Keratinocyte (primary cell): ENCODE measurements at regions not wholly inside any gene's neighbourhood (a gene's known extent, or its start where the extent isn't known, plus 50 kb on each side); places are given as distances from the start of the nearest gene placed in this dataset.

Experiments
- DNase-seq: peaks from one replicate; pipeline ENCODE4 v3.0.0-alpha.2; 2011; ENCODE audit warnings: low read depth, missing footprints, low spot score
- FAIRE-seq: peaks from 2 replicates; lab custom pipeline; 2011; peaks lifted over from hg19 to GRCh38; lab: Jason Lieb, UNC
- H2AFZ ChIP-seq: 2 replicates; pipeline ENCODE4 v1.6.0; 2012; ENCODE audit warnings: low read length, control low read depth, inconsistent platforms; ENCODE audit not compliant: control insufficient read depth
- H3K27ac ChIP-seq: 2 replicates; pipeline ENCODE4 v1.5.1; 2011; ENCODE audit warnings: low read length; ENCODE audit not compliant: control insufficient read depth, insufficient read depth
- H3K27me3 ChIP-seq: 3 replicates; pipeline ENCODE4 v1.6.0; 2011; ENCODE audit warnings: low read length; ENCODE audit not compliant: control insufficient read depth, insufficient read depth; ENCODE audit errors: extremely low read depth
- H3K36me3 ChIP-seq, 2 experiments: 2 replicates in 1 of 2; 3 replicates in 1 of 2; pipeline ENCODE4 v1.5.1; 2011; ENCODE audit warnings: low read length in 2 of 2, mild to moderate bottlenecking in 1 of 2; ENCODE audit not compliant: control insufficient read depth in 2 of 2, insufficient read depth in 2 of 2; ENCODE audit errors: extremely low read depth in 1 of 2
- H3K4me1 ChIP-seq: 3 replicates; pipeline ENCODE4 v1.5.1; 2011; ENCODE audit warnings: low read length; ENCODE audit not compliant: control insufficient read depth, insufficient read depth; ENCODE audit errors: extremely low read depth
- H3K4me2 ChIP-seq: 3 replicates; pipeline ENCODE4 v1.6.0; 2011; ENCODE audit warnings: low read depth, low read length; ENCODE audit not compliant: control insufficient read depth, insufficient read depth; ENCODE audit errors: extremely low read depth
- H3K4me3 ChIP-seq, 3 experiments: fragments of 200-600 bp in 1 of 3; sonication (generic) in 1 of 3; 2 replicates in 2 of 3; 3 replicates in 1 of 3; pipeline ENCODE4 v1.5.1; 2011 to 2016; ENCODE audit warnings: low read length in 3 of 3, mild to moderate bottlenecking in 3 of 3, control low read depth in 2 of 3, inconsistent platforms in 1 of 3, low read depth in 1 of 3, mixed read lengths in 1 of 3, mixed run types in 1 of 3, moderate library complexity in 1 of 3; ENCODE audit not compliant: control insufficient read depth in 2 of 3, insufficient read depth in 2 of 3; ENCODE audit errors: extremely low read depth in 1 of 3
- H3K79me2 ChIP-seq: 2 replicates; pipeline ENCODE4 v1.6.0; 2012; ENCODE audit warnings: low read length; ENCODE audit not compliant: control insufficient read depth, insufficient read depth
- H3K9ac ChIP-seq: 3 replicates; pipeline ENCODE4 v1.6.0; 2011; ENCODE audit warnings: low read length; ENCODE audit not compliant: control insufficient read depth, insufficient read depth; ENCODE audit errors: extremely low read depth
- H3K9me1 ChIP-seq: 3 replicates; pipeline ENCODE4 v1.6.0; 2011; ENCODE audit warnings: low read length; ENCODE audit not compliant: control insufficient read depth, insufficient read depth; ENCODE audit errors: extremely low read depth
- H3K9me3 ChIP-seq: 2 replicates; pipeline ENCODE4 v1.5.1; 2012; ENCODE audit warnings: low read depth, low read length; ENCODE audit not compliant: control insufficient read depth
- H4K20me1 ChIP-seq: 3 replicates; pipeline ENCODE4 v1.6.0; 2011; ENCODE audit warnings: low read length; ENCODE audit not compliant: control insufficient read depth, insufficient read depth; ENCODE audit errors: extremely low read depth
- CTCF ChIP-seq, 3 experiments: IDR thresholded peaks in 1 of 3; conservative IDR thresholded peaks in 1 of 3; optimal IDR thresholded peaks in 1 of 3; 2 replicates in 2 of 3; 3 replicates in 1 of 3; pipeline versions ENCODE3 to v1.5.1; 2011; ENCODE audit warnings: low read length in 3 of 3, mild to moderate bottlenecking in 3 of 3, moderate library complexity in 2 of 3, control low read depth in 1 of 3, inconsistent platforms in 1 of 3; ENCODE audit not compliant: insufficient read depth in 2 of 3; ENCODE audit errors: extremely low read depth in 1 of 3
- EZH2 ChIP-seq: IDR thresholded peaks from one replicate; pipeline ENCODE4 v1.6.1; 2012; ENCODE audit warnings: inconsistent platforms, mild to moderate bottlenecking, low read length, moderate library complexity
- dilution Hi-C: fragments of 300-500 bp; cut with MboI; formaldehyde crosslinking; loops from one replicate; pipeline ENCODE4 v1.7.0; 2020; ENCODE audit warnings: low sequenced_read_pairs; ENCODE audit not compliant: extremely low pct_ligation_motif_present

- Histone ChIP-seq H3K36me3 (no peaks in the 10 kb centered on the region), H3K27ac (no peak overlapping the region), H3K9me1 (no peaks in the 10 kb centered on the region), H3K27me3 (no peaks in the 10 kb centered on the region), H3K4me2 (no peak overlapping the region), H3K9ac (no peak overlapping the region), H3K9me3 (no peaks in the 10 kb centered on the region), H3K4me3 (no peak overlapping the region), H2AFZ (no peak overlapping the region), H3K4me1 (no peaks in the 10 kb centered on the region), H3K79me2 (no peaks in the 10 kb centered on the region), H4K20me1 (no peaks in the 10 kb centered on the region)
- dilution Hi-C loops = no loop called here
- no peak for FAIRE-seq
- DNase-seq = no peak
- no peak for TF ChIP-seq CTCF (optimal IDR thresholded peaks at IDR 0.05 in 1 of 3, IDR thresholded peaks at IDR 0.05 in 1 of 3, conservative IDR thresholded peaks at IDR 0.05 in 1 of 3; ENCODE audit: extremely low read depth in 1 of 3, insufficient read depth in 2 of 3, low read length in 3 of 3)
Observed at GRCh38 chr13:63279136-63279535, 1863.5 kb upstream of the PCDH20 start.

GRCh38 chr13:63274772-63275171 is 1859.1 kb upstream of the PCDH20 start:
- Histone ChIP-seq H2AFZ (no peak overlapping the region), H3K27ac (no peak overlapping the region), H3K9ac (no peak overlapping the region), H3K9me3 (no peaks in the 10 kb centered on the region), H3K79me2 (no peaks in the 10 kb centered on the region), H4K20me1 (no peaks in the 10 kb centered on the region), H3K4me1 (no peaks in the 10 kb centered on the region), H3K9me1 (no peaks in the 10 kb centered on the region), H3K4me3 (no peak overlapping the region), H3K36me3 (no peaks in the 10 kb centered on the region), H3K4me2 (no peak overlapping the region), H3K27me3 (no peaks in the 10 kb centered on the region)
- TF ChIP-seq EZH2 (no peak), CTCF (optimal IDR thresholded peaks at IDR 0.05 in 1 of 3, IDR thresholded peaks at IDR 0.05 in 1 of 3, conservative IDR thresholded peaks at IDR 0.05 in 1 of 3; ENCODE audit: extremely low read depth in 1 of 3, insufficient read depth in 2 of 3, low read length in 3 of 3) (no peak)
- FAIRE-seq (no peak), DNase-seq (no peak)
- dilution Hi-C loops = no loop called here
